Stimulated activated CD4-positive, alpha-beta T cell treated with anti-CD3 and anti-CD28 coated beads, Interleukin-15, amount 100 ng/mL, for 24 hours (primary cell): ENCODE measurements at regions not wholly inside any gene's neighbourhood (a gene's known extent, or its start where the extent isn't known, plus 50 kb on each side); places are given as distances from the start of the nearest gene placed in this dataset.
"Not testable (repeated sequence)": the region's sequence is repeated elsewhere in the genome, so short reads cannot be mapped to it uniquely, and the experiment has no call there.

Source experiments
- DNase-seq: peaks from one replicate; pipeline ENCODE4 v3.0.0-alpha.2; 2020

GRCh38 chr6:168255283-168255881 lies 64.2 kb downstream of the DACT2 start:
- DNase-seq: no peak

- DNase-seq: no peak
Measured at GRCh38 chr6:168252267-168252666, 67.3 kb downstream of the DACT2 start.

- no peak for DNase-seq
Measured at GRCh38 chr6:168250250-168250649, 69.3 kb downstream of the DACT2 start.

- no peak for DNase-seq
Measured at GRCh38 chr6:168249746-168250145, 69.8 kb downstream of the DACT2 start.

DNA sequence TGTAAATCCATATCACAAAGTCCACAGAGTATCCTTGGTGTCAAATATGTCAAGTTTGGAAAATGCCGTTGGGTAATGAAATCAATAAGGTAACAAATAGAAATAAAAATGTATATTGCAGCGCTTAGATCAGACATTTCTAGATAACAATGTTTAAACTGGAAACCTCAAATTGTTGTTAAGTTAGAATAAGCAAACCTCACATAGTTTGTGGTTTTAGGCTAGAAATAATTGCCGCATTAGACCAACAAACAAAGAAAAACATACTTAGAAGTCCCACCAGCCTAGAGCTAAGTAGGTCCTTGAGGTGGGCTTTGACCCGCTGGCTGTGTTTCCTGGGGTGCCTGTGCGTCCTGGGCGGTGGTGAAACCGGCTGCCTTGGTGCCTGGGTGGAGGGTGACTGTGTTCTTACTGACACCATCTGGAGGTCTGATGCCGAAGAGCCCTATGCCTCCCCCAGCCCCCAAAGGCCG lies 71.4 kb downstream of the DACT2 start:
- no peak for DNase-seq

- DNase-seq: no peak
Measured at GRCh38 chr6:168247443-168248147, 72.0 kb downstream of the DACT2 start.

GRCh38 chr6:168244961-168245551 lies 74.5 kb downstream of the DACT2 start:
- DNase-seq: no peak

GRCh38 chr6:168243812-168244376 lies 75.7 kb downstream of the DACT2 start:
- DNase-seq: no peak

- DNase-seq: no peak
Measured at GRCh38 chr6:168242940-168243225, 76.7 kb downstream of the DACT2 start.

DNA sequence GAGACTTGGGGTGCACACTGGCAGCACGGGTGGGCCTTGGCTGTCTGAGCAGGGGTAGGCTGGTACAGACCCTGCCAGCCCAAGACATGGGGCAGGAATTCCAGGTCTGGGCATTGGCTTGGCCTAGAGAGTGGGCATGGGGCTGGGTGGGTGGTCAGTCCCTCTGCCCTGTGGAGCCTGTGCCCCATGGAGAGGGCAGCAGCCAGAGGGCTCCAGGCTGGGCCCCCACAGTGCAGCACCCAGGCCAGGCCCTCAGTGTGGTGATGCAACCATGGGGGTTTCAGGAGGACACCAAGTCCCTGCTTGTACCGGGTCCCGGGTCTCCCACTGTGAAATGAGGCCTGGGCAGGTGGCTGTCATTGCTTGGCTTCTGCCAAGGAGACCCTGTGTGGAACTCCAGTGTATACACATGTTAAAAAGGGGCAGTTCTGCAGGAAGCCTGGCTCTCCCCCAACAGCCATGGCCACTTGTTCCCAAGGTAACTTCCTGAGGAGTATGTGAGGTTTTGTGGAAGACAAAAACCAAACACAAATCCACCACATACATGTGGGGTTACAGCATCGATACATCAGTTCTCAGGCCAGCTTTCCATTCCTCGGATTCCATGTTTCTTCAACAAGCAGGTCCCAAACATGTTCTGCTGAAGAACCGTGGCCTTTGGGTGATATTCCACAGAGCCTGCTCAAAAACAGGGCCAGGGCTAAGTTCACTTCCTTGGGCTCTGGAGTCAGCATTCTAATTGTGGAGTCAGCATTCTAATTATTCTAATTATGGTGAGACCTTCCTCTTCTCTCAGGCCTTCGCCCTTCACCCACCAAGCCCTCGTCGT lies 77.3 kb downstream of the DACT2 start:
- DNase-seq: no peak

DNA sequence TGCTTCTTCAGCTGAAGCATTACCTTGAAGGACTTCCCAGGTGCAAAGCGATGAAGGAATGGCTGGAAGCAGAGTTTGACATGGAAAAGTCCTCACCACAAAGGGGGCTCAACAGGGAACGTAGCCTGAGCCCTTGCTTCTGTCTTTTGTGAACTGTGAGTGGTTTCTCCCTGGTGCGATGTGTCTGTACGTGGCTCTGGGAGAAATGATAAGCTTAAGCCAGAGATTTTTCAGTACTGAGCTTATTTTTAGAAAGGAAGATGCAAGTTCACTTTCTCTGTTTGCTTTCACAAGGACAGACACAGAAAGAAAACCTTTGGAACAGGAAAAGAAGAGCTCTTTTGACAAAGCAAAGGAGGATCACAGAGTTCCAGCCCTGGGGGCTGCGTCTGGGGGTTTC lies 79.4 kb downstream of the DACT2 start:
- DNase-seq: no peak

DNA sequence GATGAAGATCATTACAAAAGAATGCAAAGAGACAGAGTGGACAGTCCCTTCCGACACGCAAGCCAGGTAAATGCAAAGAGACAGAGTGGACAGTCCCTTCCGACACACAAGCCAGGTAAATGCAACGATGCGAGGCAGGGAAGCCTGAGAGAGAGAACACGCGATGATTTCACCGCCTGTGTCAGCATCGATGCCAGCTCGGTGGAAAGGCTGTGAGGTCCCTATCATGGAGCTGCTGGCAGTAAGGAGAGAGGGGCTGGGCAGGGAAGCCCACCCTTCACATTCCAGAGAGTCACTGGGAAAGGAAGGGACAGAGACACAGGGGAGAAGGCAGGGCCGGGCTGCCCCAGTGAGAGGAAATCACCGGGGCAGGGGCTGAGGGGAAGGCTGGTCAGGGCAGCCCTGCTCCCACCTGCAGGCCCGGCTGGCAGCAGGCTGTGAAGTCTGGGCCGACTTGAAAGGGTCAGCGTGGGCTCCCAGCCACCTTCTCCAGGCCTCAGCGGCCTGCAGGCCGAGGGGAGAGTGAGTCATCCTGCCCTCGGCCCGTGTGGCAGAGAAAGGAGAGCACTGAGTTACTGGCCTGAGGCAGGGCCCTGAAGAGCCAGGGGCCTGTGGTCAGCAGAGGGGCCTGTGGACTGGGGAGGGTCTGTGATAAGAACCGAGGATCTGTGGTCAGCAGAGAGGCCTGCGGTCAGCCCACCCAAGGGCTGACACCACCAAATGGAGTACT lies 80.4 kb downstream of the DACT2 start:
- no peak for DNase-seq

DNA sequence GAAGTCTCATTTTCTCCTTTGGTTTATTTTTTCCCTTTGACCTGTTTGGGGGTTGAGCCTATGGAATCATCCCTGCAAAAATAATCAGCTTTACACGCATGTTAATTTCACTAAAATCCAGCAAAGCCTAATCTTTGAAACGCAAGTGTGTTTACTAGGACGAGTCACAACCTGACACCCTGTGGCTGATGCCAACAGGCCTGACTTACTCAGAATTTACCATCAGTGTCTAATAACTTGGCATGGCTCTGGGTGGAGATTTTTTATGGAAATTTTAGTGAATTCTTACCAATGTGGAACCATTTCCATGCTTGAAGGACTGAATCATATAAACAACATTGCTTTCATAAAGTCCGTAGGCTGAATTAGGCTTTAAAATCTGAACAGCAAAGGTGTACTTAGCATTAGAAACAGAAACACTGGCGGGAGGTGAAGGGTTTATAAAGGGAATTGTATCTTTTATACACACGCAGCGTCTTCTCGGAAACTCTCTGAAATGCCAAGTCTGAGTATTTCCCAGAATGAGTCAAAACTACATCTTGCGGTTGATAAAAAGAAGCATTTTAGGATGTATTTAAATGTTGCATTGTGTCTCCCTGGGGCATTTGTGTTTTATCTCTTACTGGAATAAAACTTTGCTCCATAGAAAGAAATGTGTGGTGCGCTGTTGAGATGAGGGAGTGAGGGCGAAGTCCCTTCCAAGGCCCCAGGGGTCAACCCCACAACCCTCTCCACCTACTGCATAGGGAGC lies 81.2 kb downstream of the DACT2 start:
- no peak for DNase-seq

DNA sequence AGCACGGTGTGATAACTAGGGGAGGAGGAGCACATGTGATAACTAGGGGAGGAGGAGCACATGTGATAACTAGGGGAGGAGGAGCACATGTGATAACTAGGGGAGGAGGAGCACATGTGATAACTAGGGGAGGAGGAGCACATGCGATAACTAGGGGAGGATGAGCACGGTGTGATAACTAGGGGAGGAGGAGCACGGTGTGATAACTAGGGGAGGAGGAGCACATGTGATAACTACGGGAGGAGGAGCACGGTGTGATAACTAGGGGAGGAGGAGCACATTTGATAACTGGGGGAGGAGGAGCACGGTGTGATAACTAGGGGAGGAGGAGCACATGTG lies 85.7 kb downstream of the DACT2 start:
- DNase-seq: not testable (repeated sequence)

DNA sequence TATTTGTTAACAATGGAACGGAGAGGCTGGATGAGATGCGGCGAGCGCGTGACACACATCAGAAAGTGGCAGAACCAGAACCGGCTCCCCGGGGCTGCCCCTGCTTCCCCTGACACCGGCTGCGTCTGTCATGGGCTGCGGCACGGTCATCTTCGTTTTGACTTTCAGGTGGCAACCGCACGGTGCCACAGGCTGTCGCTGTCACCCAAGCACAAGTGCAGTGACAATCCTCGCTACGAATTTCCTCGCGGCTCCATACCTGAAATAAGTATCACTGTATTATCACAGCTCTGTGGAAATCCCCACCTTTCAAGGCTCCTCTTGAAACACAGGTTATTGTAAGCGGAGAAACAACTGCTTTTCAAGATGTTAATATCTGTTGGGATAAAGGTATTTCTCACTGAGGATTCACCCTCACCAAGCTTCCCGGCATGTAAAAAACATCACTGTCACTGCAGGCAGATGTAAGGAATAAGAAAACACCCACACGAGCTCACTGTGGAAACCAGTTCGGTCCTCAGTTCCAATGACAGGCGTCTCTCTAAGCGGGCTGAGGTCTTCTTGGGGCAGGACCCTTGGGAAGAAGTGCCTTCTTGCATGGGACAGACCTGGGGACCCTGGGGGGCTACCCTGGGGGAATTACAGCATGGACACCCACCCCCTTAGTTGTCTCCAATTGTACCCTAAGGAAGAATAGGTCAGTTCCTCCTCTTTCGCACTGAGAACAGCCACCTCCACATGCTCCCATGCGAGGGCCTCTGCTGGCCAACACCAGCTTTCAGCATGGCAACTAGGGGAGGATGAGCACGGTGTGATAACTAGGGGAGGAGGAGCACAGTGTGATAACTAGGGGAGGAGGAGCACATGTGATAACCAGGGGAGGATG lies 86.3 kb downstream of the DACT2 start:
- no peak for DNase-seq

- no peak for DNase-seq
Measured at GRCh38 chr6:168232528-168232927, 87.0 kb downstream of the DACT2 start.

- DNase-seq: no peak
Measured at GRCh38 chr6:168232062-168232461, 87.5 kb downstream of the DACT2 start.

- DNase-seq: no peak
Measured at GRCh38 chr6:168231393-168231957, 88.1 kb downstream of the DACT2 start.

DNA sequence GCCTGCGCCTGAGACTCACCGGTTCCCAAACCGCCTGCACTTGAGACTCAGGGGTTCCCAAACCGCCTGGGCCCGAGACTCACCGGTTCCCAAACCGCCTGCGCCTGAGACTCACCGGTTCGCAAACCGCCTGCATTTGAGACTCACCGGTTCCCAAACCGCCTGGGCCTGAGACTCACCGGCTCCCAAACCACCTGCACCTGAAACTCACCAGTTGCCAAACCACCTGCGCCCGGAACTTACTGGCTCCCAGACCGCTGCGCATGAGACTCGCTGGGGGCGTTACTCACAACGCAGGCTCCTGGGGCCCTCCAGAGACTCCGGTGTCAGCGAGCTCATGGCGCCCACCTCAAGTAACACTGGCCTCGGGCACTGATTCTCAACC lies 90.2 kb downstream of the DACT2 start:
- DNase-seq: no peak

DNA sequence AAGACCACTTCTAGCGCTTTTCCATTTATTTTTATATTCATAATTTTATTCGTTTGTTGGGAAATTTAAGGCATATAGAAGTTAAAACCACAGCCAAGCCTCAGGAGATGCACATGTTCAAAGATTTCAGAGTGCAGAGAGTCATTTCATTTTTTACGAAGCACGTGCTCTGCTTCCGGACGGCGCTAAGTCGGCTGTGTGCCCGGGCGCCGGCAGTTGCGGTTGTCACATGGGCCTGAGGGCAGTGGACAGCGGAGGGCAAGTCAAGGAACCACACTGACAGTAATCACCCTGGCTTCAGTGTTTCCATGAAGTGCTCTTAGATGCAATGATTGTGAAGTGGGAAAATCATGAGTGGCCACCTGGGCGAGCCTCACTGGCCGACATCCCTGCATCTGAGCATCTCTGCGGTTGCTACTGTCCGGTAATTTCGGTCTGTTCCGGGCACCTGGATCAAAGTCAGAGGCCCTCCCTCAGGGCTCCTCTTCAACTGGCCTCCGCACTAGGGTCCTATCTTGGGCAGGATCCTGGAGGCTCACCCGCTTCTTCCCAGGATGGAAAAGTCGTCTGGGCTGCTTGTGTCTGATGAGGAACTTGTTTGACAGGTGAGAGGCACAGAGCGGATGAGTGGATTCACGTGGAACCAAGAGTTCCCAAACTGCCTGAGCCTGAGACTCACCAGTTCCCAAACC lies 90.8 kb downstream of the DACT2 start:
- no peak for DNase-seq
